Activated CD4-positive, alpha-beta T cell treated with anti-CD3 and anti-CD28 coated beads, Interleukin-2, amount 50 U/mL, for 4 hours (primary cell): ENCODE measurements at regions not wholly inside any gene's neighbourhood (a gene's known extent, or its start where the extent isn't known, plus 50 kb on each side); places are given as distances from the start of the nearest gene placed in this dataset.
A peak's percentile ranks its signal among the peaks of the same experiment; 100 is the strongest.

Source experiments
- DNase-seq, 2 experiments: peaks; one replicate each; pipeline ENCODE4 v3.0.0-alpha.2; 2020

DNA sequence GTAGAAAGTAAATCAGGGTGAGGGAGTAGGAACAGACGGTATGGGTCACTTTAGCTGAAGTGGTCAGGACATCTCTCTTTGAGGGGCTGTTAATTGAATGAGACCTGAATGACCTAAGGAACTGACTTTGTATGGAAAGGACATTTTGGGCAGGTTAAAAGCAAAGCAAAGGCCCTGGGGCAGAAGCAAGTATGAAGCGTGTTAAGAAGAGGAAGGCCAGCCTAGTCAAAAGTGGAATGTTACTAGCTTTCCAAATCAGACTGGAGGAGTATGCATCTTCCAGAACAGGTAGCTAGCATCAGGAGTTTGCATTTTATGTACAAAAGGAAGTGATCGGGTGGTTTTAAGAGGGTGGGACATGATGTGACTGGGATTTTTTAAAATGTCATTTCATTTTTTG, 70.9 kb upstream of the PCGF5 start:
- no peak for DNase-seq

DNA sequence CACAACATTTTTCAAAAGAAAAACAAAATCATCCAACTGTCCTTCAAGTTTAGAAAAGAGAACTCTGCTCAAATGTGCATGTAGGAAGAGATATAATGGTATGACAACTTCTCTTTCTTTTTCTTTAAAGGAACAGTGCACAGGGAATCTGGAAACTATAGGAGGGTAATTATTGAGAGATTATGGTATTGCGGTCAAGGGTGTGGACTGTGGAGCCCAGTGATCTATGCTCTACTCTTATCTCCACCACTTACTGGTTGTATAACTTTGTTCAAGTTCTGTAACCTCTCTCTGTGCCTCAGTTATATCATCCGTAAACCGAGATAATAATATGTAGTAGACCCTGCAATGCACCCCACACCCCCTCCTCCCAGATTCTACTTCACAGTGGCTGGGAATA, 69.8 kb upstream of the PCGF5 start:
- DNase-seq = no peak

GRCh38 chr10:91153508-91153907, 67.0 kb upstream of the PCGF5 start:
- DNase-seq = no peak

GRCh38 chr10:91154842-91155241, 65.6 kb upstream of the PCGF5 start:
- DNase-seq = no peak

DNA sequence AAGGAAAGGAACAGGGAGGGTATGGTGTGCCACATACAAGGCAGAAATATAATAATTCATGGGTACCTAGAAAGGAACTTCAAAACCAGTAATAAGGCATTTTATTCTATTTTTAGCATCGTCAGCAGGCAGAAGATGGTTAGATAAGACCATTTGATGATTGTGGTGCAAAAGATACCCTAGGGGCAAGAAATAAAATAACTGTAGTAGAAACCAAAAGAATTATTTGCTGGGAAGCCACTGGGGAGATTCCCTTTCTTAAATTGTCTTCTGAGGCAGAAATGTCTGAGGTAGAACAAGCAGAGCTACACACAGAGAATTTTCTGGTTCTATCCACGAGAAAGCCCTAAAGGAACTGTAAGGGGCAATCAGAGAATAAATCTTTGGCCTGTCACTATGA, 64.3 kb upstream of the PCGF5 start:
- no peak for DNase-seq

- no peak for DNase-seq
Measured at GRCh38 chr10:91159254-91159783, 61.1 kb upstream of the PCGF5 start.

DNA sequence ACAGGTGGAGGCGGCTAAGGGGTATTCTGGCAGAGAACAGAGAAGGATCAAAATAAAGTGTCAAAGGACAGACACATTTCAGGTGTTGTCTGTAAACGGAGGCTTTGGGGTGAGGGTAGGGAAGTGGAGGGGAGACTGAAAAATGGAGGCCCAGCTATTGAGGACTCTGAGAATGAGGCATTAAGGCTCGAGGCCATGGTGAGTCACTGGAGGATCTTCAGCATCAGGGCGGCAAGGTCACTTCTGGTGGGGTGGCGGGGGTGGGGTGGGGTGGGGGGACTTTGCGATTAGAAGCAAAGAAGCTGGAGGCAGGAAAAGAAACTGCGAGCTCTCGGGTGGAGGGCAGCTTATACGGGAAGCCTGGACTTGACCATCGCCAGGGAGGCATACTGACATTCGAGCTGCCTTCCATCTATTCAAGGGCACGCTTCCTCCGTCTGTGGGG, 58.4 kb upstream of the PCGF5 start:
- peak; percentile 10 for DNase-seq

DNA sequence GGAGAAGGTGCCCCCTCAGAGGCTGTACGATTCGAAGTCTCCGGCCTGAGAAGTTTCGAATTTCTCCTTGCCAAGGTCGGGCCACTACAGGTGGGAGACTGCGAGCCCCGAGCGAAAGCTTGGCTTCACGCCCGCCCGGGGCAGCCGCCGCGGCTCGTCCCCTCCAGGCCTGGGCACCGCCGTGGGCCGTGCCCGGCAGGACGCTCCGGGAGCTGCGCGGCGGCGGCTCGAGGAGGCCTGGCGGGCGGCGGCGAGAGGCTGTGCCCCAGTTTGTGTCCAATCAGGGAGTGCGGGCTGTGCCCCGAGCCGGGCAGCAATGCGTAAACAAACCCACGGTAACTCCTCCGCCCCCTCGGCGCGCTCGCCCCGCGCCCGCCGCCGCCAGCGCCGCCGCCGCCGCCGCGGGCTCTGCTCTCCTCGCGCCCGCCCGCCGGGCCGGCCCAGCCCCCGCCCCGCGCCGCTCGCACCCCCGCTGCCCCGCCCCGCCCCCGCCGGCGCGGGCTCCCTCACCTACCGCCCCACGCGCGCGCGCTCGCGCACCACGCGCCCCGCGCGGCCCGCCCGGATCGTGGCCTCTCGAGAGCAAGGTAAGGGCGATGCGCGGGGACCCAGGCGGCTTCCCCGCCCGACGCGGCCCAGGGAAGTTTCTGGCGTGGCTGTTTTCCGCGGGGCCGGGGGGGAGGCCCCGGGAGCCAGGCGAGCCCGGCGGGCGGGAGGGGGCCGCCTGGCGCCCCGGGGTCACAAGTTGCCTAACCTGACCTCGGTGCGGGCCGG, 57.8 kb upstream of the PCGF5 start:
- peak; percentile 68 to 74 for DNase-seq

GRCh38 chr10:91163269-91163868, 57.1 kb upstream of the PCGF5 start:
- DNase-seq = peak; percentile 57 to 65

DNA sequence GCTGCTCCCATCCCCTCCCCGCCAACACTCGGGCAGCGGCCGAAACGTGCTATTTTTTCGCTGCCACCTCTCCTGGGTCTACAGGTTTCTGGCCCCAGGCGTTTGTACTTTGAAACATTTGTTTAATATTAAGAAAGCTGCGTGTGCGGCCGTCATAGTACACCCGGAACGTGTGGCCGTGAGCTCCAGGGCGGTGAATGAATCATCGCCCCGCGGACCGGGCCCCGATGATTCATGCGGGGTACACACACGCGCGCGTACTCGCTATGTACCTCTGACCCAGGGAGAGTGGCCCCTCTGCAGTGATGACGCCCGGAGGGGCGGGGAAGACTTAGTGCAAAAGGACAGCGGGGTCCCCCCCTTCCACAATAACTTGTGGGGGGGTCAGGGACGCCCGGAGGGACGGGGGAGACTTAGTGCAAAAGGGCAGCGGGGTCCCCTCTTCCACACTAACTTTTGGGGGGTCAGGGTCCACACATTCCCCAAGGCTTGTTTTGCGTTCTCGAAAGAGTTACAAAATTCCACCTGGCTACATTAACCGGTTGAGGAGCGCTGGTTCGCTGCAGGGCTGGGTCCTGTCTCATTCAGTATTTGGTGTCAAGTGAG, 56.5 kb upstream of the PCGF5 start:
- DNase-seq = peak; percentile 65 to 72

DNA sequence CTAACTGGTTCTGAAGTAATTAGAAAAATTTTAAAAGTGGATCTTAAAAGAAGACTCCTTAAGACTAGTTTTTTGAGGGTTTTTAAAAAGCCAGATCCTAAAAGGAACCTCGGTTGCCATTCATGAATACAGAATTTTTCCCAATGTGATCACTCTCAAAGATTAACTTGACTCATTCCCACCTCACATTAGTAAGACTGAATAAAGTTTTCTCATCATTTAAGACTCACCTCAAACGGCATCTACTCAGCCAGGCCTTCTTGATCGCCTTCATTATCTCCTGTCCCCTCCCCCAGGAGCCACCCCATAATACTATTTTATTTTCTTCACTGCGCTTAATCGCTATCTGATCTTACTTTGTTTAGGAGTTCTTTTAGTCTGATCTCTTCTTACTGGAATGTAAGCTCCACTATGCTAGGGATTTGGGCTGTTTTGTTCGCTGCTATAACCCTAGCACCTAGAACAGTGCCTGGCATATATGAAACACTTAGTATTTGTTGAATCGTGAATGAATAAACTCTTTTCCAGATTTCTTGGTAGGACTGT, 55.9 kb upstream of the PCGF5 start:
- DNase-seq = no peak

DNA sequence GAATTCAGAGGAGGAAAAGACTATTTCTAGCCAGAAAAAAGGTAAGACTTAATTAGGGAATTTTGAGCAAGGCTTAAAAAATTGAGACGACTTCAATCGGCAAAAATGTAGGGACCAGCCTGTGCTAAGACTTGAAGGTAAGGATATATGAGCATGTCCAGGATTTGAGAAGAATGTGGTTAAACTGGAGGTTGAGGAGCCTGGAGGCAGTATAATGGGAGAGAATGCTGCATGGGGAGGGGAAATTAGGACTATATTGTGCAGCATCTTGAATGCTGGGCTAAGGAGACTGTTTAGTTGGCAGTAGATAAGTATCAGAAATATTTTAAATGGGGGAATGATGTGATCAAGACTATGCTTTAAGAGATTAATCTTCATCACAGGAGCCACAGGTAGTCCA, 53.1 kb upstream of the PCGF5 start:
- DNase-seq = no peak

- DNase-seq = no peak
Measured at GRCh38 chr10:91170418-91170817, 50.0 kb upstream of the PCGF5 start.
